Caco-2 (cell line): ENCODE measurements at regions not wholly inside any gene's neighbourhood (a gene's known extent, or its start where the extent isn't known, plus 50 kb on each side); places are given as distances from the start of the nearest gene placed in this dataset.

Experiments
- BruUV-seq: library from RNA; stranded (reverse); fragments of 400-500 nt; replicated peaks from 2 replicates; lab custom pipeline; 2021; lab: Mats Ljungman, UMichigan
- CTCF ChIA-PET: fragments of 300-600 bp; sonication (Branson Sonifier 250); formaldehyde crosslinking; loops from one replicate; lab custom pipeline; 2022; ENCODE audit warnings: antibody characterized with exemption; lab: Charles Lee
- POLR2A ChIA-PET: fragments of 300-600 bp; sonication (Branson Sonifier 250); formaldehyde crosslinking; loops from one replicate; lab custom pipeline; 2022; ENCODE audit warnings: antibody characterized with exemption; lab: Charles Lee
- DNase-seq, 2 experiments: peaks; one replicate each; pipeline versions ENCODE4 v3.0.0 to v3.0.0-alpha.2; 2020 to 2022
- H3K27me3 ChIP-seq: replicated peaks from 2 replicates; pipeline ENCODE4 v1.6.0; 2011; ENCODE audit warnings: low read length; ENCODE audit not compliant: control insufficient read depth, insufficient read depth
- H3K36me3 ChIP-seq: 2 replicates; pipeline ENCODE4 v1.5.1; 2011; ENCODE audit warnings: low read length; ENCODE audit not compliant: control insufficient read depth, insufficient read depth
- H3K4me1 ChIP-seq: fragments of 250-450 bp; sonication (Bioruptor Pico); 2 replicates; pipeline ENCODE4 v1.5.1; 2020; ENCODE audit warnings: mild to moderate bottlenecking
- H3K4me3 ChIP-seq: 2 replicates; pipeline ENCODE4 v1.5.1; 2011; ENCODE audit warnings: low read depth, mild to moderate bottlenecking, control low read depth, low read length
- H3K9me3 ChIP-seq: fragments of 250-450 bp; sonication (Bioruptor Pico); 2 replicates; pipeline ENCODE4 v1.5.1; 2020; ENCODE audit warnings: mild to moderate bottlenecking, moderate library complexity
- H3K27ac Mint-ChIP-seq: one replicate; pipeline ENCODE4 v1.8.0; 2022; ENCODE audit warnings: mixed read lengths; ENCODE audit not compliant: unreplicated experiment
- H3K27me3 Mint-ChIP-seq: one replicate; pipeline ENCODE4 v1.8.0; 2022; ENCODE audit warnings: mixed read lengths; ENCODE audit not compliant: insufficient read depth, unreplicated experiment
- H3K36me3 Mint-ChIP-seq: one replicate; pipeline ENCODE4 v1.8.0; 2022; ENCODE audit warnings: mild to moderate bottlenecking, mixed read lengths; ENCODE audit not compliant: insufficient read depth, unreplicated experiment
- H3K4me1 Mint-ChIP-seq: one replicate; pipeline ENCODE4 v1.8.0; 2022; ENCODE audit warnings: low read depth, mixed read lengths; ENCODE audit not compliant: unreplicated experiment
- H3K4me3 Mint-ChIP-seq: one replicate; pipeline ENCODE4 v1.8.0; 2022; ENCODE audit warnings: mild to moderate bottlenecking, moderate library complexity, mixed read lengths; ENCODE audit not compliant: unreplicated experiment
- H3K9me3 Mint-ChIP-seq: one replicate; pipeline ENCODE4 v1.8.0; 2022; ENCODE audit warnings: mixed read lengths; ENCODE audit not compliant: unreplicated experiment
- intact Hi-C: fragments of 100-400 bp; cut with micrococcal nuclease; formaldehyde crosslinking; loops from one replicate; pipeline ENCODE4 v1.10.0; 2022; ENCODE audit not compliant: unreplicated experiment
- TF ChIP-seq, protein P1 (sequence below), 2 experiments: fragments of 200-600 bp in 1 of 2; IDR thresholded peaks; 1 replicate in 1 of 2; 2 replicates in 1 of 2; pipeline versions ENCODE4 v1.5.1 to v1.8.0; 2011 to 2022; ENCODE audit warnings: antibody characterized with exemption in 1 of 2, control low read depth in 1 of 2, inconsistent platforms in 1 of 2, low read depth in 1 of 2, low read length in 1 of 2, mild to moderate bottlenecking in 1 of 2, moderate library complexity in 1 of 2; ENCODE audit not compliant: insufficient read depth in 1 of 2, severe bottlenecking in 1 of 2, unreplicated experiment in 1 of 2

DNA sequence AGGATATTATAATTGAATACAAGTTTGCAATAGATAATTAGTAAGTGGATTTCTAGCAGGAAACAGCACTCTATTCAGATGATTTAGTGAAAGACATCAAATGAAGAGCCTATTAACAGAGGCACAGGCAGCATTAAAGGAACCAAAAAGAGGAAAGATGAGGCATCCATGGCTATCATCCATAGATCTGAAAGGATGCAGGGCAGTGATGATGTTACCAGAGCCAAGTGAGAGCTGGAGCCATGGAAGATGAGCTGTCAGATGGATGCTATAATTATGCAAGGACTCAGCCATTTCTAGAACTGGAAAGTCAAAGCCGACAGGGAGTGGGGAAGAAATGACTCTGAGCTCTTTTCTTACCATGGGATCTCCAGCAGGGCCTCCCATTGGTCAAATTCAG lies 66.8 kb upstream of the ANKEF1 start:
- TF ChIP-seq, protein P1, sequence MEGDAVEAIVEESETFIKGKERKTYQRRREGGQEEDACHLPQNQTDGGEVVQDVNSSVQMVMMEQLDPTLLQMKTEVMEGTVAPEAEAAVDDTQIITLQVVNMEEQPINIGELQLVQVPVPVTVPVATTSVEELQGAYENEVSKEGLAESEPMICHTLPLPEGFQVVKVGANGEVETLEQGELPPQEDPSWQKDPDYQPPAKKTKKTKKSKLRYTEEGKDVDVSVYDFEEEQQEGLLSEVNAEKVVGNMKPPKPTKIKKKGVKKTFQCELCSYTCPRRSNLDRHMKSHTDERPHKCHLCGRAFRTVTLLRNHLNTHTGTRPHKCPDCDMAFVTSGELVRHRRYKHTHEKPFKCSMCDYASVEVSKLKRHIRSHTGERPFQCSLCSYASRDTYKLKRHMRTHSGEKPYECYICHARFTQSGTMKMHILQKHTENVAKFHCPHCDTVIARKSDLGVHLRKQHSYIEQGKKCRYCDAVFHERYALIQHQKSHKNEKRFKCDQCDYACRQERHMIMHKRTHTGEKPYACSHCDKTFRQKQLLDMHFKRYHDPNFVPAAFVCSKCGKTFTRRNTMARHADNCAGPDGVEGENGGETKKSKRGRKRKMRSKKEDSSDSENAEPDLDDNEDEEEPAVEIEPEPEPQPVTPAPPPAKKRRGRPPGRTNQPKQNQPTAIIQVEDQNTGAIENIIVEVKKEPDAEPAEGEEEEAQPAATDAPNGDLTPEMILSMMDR (IDR thresholded peaks at IDR 0.05; ENCODE audit: insufficient read depth in 1 of 2, low read depth in 1 of 2, low read length in 1 of 2, severe bottlenecking in 1 of 2, unreplicated experiment in 1 of 2) = no peak

DNA sequence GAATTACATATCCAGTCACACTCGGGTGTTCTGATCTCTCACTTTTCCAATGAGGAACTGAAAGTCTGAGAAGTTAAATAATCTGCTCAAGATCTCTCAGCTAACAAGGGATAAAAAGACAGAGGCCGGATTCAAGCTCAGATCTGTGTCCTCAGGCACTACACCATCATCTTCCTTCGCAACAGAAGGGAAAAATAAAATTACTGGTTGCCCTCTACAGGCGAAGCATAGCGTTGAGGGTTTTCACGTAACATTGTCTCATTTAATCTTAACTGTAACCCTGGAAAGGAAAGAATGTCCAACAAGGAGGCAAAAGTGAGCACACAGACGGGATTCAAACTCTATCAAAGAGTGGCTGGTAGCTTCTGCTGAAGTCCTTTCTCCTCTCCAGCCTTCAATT lies 67.8 kb upstream of the ANKEF1 start:
- Mint-ChIP-seq H3K4me1 (no peaks in the 10 kb centered on the region), H3K36me3 (no peaks in the 10 kb centered on the region), H3K27ac (no peak overlapping the region), H3K9me3 (no peaks in the 10 kb centered on the region), H3K27me3 (peaks cover 8% of the 10 kb centered on the region), H3K4me3 (no peak overlapping the region)
- Histone ChIP-seq H3K36me3 (no peaks in the 10 kb centered on the region), H3K9me3 (no peaks in the 10 kb centered on the region), H3K4me3 (no peak overlapping the region), H3K4me1 (no peaks in the 10 kb centered on the region), H3K27me3 (no peaks in the 10 kb centered on the region)
- POLR2A ChIA-PET = no interaction called here
- no peak for DNase-seq
- CTCF ChIA-PET = no interaction called here
- no TSS peak for BruUV-seq
- intact Hi-C loops = loop anchor here (1.0 kb wide), 1 partner anchor 350 kb away; no protein-coding TSS in a partner anchor
- TF ChIP-seq, protein P1 (IDR thresholded peaks at IDR 0.05; ENCODE audit: insufficient read depth in 1 of 2, low read depth in 1 of 2, low read length in 1 of 2, severe bottlenecking in 1 of 2, unreplicated experiment in 1 of 2) = peak; percentile 25 to 29

More for the DNA sequence above, 66.8 kb upstream of the ANKEF1 start:
- H3K4me1 Mint-ChIP-seq = no peaks in the 10 kb centered on the region
- intact Hi-C loops = no loop called here
- H3K36me3 Mint-ChIP-seq = no peaks in the 10 kb centered on the region
- Histone ChIP-seq H3K36me3 (no peaks in the 10 kb centered on the region), H3K4me1 (no peaks in the 10 kb centered on the region), H3K27me3 (no peaks in the 10 kb centered on the region), H3K9me3 (no peaks in the 10 kb centered on the region), H3K4me3 (no peak overlapping the region)
- peaks cover 8% of the 10 kb centered on the region for H3K27me3 Mint-ChIP-seq
- no peak overlapping the region for H3K27ac Mint-ChIP-seq
- BruUV-seq = no TSS peak
- ChIA-PET POLR2A (no interaction called here), CTCF (interaction anchor here (0.6 to 0.9 kb wide), 2 partner anchors 11 to 1575 kb away, joined by 3 read pairs; no protein-coding TSS in a partner anchor)
- no peak overlapping the region for H3K4me3 Mint-ChIP-seq
- no peaks in the 10 kb centered on the region for H3K9me3 Mint-ChIP-seq
- DNase-seq = no peak

DNA sequence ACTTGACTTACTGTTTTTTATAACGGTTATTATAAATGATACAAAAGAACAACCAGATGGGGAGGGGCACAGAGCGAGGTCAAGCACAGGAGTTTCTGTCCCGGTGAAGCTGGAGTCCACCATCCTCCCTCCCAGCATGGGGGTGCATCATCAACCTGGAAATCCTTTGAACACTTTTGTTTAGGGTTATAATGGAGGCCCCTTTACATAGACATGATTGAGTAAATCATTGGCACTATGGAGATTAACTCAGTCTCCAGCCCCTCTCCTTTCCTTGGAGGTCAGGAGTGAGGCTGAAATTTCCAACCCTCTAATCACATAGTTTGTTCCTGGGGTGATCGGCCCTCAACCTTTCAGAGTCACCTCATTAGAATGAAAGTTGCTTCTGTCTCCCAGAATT lies 71.8 kb upstream of the ANKEF1 start:
- H3K9me3 ChIP-seq = no peaks in the 10 kb centered on the region
- no peak overlapping the region for H3K27ac Mint-ChIP-seq
- ChIA-PET POLR2A (no interaction called here), CTCF (no interaction called here)
- DNase-seq = no peak
- TF ChIP-seq, protein P1 (IDR thresholded peaks at IDR 0.05; ENCODE audit: insufficient read depth in 1 of 2, low read depth in 1 of 2, low read length in 1 of 2, severe bottlenecking in 1 of 2, unreplicated experiment in 1 of 2) = no peak
- BruUV-seq = no TSS peak
- peaks cover 11% of the 10 kb centered on the region for H3K27me3 Mint-ChIP-seq
- no peak overlapping the region for H3K4me3 ChIP-seq
- intact Hi-C loops = no loop called here
- no peak overlapping the region for H3K4me3 Mint-ChIP-seq
- no peaks in the 10 kb centered on the region for H3K27me3 ChIP-seq
- H3K4me1 Mint-ChIP-seq = no peaks in the 10 kb centered on the region
- H3K36me3 ChIP-seq = no peaks in the 10 kb centered on the region
- no peaks in the 10 kb centered on the region for H3K36me3 Mint-ChIP-seq
- H3K4me1 ChIP-seq = no peaks in the 10 kb centered on the region
- no peaks in the 10 kb centered on the region for H3K9me3 Mint-ChIP-seq
